OCI-LY7 (cell line): ENCODE measurements at regions not wholly inside any gene's neighbourhood (a gene's known extent, or its start where the extent isn't known, plus 50 kb on each side); places are given as distances from the start of the nearest gene placed in this dataset.

ENCODE experiments used
- EZH2phosphoT487 ChIP-seq: fragments of 200-600 bp; sonication (generic); IDR thresholded peaks from 2 replicates; pipeline ENCODE4 v1.6.1; 2018; ENCODE audit warnings: low read depth, borderline replicate concordance, mild to moderate bottlenecking, mixed run types, antibody characterized with exemption, low read length, moderate library complexity, mixed read lengths
- TF ChIP-seq, protein P1 (sequence below): fragments of 200-600 bp; sonication (generic); conservative IDR thresholded peaks from 2 replicates; pipeline ENCODE4 v1.5.1; 2014; ENCODE audit warnings: mild to moderate bottlenecking, antibody characterized with exemption, low read length, moderate library complexity, mixed read lengths

DNA sequence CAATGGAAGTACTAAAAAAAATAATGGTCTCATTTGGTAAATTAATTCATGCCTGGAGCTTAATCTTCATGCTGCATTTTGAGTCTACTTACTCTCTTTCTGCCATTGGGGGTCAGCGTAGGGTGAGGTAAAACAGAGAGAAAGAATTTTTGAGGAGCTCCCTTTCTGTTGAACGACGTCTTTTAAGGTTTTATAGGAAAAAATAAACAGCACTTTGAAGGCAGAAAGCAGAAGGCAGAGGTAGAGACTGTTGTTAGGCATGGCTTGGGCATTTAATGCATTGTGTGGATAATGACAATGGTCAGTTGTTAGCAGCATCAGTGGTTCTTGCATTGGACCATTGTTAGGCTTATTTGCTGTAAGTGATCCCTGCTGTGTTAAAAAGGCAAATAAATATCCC, 557.2 kb upstream of the STXBP6 start:
- TF ChIP-seq, protein P1, sequence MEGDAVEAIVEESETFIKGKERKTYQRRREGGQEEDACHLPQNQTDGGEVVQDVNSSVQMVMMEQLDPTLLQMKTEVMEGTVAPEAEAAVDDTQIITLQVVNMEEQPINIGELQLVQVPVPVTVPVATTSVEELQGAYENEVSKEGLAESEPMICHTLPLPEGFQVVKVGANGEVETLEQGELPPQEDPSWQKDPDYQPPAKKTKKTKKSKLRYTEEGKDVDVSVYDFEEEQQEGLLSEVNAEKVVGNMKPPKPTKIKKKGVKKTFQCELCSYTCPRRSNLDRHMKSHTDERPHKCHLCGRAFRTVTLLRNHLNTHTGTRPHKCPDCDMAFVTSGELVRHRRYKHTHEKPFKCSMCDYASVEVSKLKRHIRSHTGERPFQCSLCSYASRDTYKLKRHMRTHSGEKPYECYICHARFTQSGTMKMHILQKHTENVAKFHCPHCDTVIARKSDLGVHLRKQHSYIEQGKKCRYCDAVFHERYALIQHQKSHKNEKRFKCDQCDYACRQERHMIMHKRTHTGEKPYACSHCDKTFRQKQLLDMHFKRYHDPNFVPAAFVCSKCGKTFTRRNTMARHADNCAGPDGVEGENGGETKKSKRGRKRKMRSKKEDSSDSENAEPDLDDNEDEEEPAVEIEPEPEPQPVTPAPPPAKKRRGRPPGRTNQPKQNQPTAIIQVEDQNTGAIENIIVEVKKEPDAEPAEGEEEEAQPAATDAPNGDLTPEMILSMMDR, result no peak
- TF ChIP-seq EZH2phosphoT487, result no peak
